GM23338 (cell line): ENCODE measurements at regions not wholly inside any gene's neighbourhood (a gene's known extent, or its start where the extent isn't known, plus 50 kb on each side); places are given as distances from the start of the nearest gene placed in this dataset.

Source experiments
- ATAC-seq: fragments of 200-7000 bp; cut with Tn5 transposase; 3 replicates; pipeline ENCODE4 v1.9.1; 2020
- DNase-seq: peaks from one replicate; pipeline ENCODE4 v3.0.0-alpha.2; 2015; ENCODE audit warnings: low spot score
- H2AFZ ChIP-seq: fragments of 200-600 bp; sonication (generic); 2 replicates; pipeline ENCODE4 v1.8.0; 2016; ENCODE audit warnings: antibody characterized with exemption, mild to moderate bottlenecking, moderate library complexity
- H3F3A ChIP-seq: fragments of 200-600 bp; sonication (generic); replicated peaks from 2 replicates; pipeline ENCODE4 v1.8.0; 2017; ENCODE audit warnings: antibody characterized with exemption, mixed run types, low read depth
- H3K27ac ChIP-seq: fragments of 200-600 bp; sonication (generic); 2 replicates; pipeline ENCODE4 v1.6.1; 2016; ENCODE audit warnings: low read depth
- H3K27me3 ChIP-seq: fragments of 200-600 bp; sonication (generic); 2 replicates; pipeline ENCODE4 v1.8.0; 2016; ENCODE audit warnings: mild to moderate bottlenecking, mixed run types, moderate library complexity; ENCODE audit not compliant: insufficient read depth
- H3K36me3 ChIP-seq: fragments of 200-600 bp; sonication (generic); 2 replicates; pipeline ENCODE4 v1.8.0; 2016; ENCODE audit warnings: mild to moderate bottlenecking; ENCODE audit not compliant: insufficient read depth
- H3K4me1 ChIP-seq: fragments of 200-600 bp; sonication (generic); 2 replicates; pipeline ENCODE4 v1.8.0; 2016; ENCODE audit warnings: mild to moderate bottlenecking, moderate library complexity; ENCODE audit not compliant: insufficient read depth
- H3K4me2 ChIP-seq: fragments of 200-600 bp; sonication (generic); 2 replicates; pipeline ENCODE4 v1.7.1; 2017; ENCODE audit warnings: mixed run types
- H3K4me3 ChIP-seq: fragments of 200-600 bp; sonication (generic); 2 replicates; pipeline ENCODE4 v1.6.1; 2016; ENCODE audit warnings: mixed run types
- H3K79me2 ChIP-seq: fragments of 200-600 bp; sonication (generic); replicated peaks from 2 replicates; pipeline ENCODE4 v1.8.0; 2017; ENCODE audit warnings: mild to moderate bottlenecking; ENCODE audit not compliant: insufficient read depth
- H3K9me2 ChIP-seq: fragments of 200-600 bp; sonication (generic); 2 replicates; pipeline ENCODE4 v1.8.0; 2017; ENCODE audit not compliant: insufficient read depth
- H4K20me1 ChIP-seq: fragments of 200-600 bp; sonication (generic); replicated peaks from 2 replicates; pipeline ENCODE4 v1.8.0; 2017; ENCODE audit warnings: mild to moderate bottlenecking; ENCODE audit not compliant: insufficient read depth
- H3K27ac Mint-ChIP-seq: 2 replicates; pipeline ENCODE4 v1.8.0; 2020; ENCODE audit warnings: inconsistent platforms, mild to moderate bottlenecking, moderate library complexity, mixed read lengths
- H3K27me3 Mint-ChIP-seq: 3 replicates; pipeline ENCODE4 v1.8.0; 2022; ENCODE audit warnings: low read depth, mild to moderate bottlenecking, moderate library complexity, mixed read lengths, inconsistent platforms; ENCODE audit not compliant: insufficient read depth, poor library complexity
- H3K36me3 Mint-ChIP-seq: 3 replicates; pipeline ENCODE4 v1.8.0; 2021; ENCODE audit warnings: low read depth, mild to moderate bottlenecking, inconsistent platforms, moderate library complexity, mixed read lengths
- H3K4me1 Mint-ChIP-seq: 3 replicates; pipeline ENCODE4 v1.8.0; 2020; ENCODE audit warnings: mild to moderate bottlenecking, inconsistent platforms, mixed read lengths
- H3K4me3 Mint-ChIP-seq: 3 replicates; pipeline ENCODE4 v1.8.0; 2021; ENCODE audit warnings: moderate library complexity, mild to moderate bottlenecking, inconsistent platforms, mixed read lengths
- H3K9me3 Mint-ChIP-seq: 3 replicates; pipeline ENCODE4 v1.8.0; 2020; ENCODE audit warnings: moderate library complexity, mild to moderate bottlenecking, inconsistent platforms, mixed read lengths
- CREB1 ChIP-seq: fragments of 250-450 bp; sonication (Bioruptor Pico); IDR thresholded peaks from 2 replicates; pipeline ENCODE4 v1.5.0; 2020; ENCODE audit warnings: low read depth, mild to moderate bottlenecking, moderate library complexity
- CTCF ChIP-seq, 2 experiments: fragments of 200-600 bp in 1 of 2; sonication (generic) in 1 of 2; conservative IDR thresholded peaks; 2 replicates each; pipeline versions ENCODE4 v1.5.1 to v1.6.1; 2016 to 2017; ENCODE audit warnings: antibody characterized with exemption in 2 of 2, low read depth in 2 of 2, mild to moderate bottlenecking in 2 of 2, moderate library complexity in 1 of 2
- ETS1 ChIP-seq: IDR thresholded peaks from 2 replicates; pipeline ENCODE4 v1.6.1; 2016; ENCODE audit warnings: antibody characterized with exemption
- EZH2 ChIP-seq: fragments of 200-600 bp; sonication (generic); IDR thresholded peaks from one replicate; pipeline ENCODE4 v1.8.0; 2017; ENCODE audit warnings: antibody characterized with exemption, mild to moderate bottlenecking, low read depth; ENCODE audit not compliant: unreplicated experiment
- EZH2phosphoT487 ChIP-seq: fragments of 200-600 bp; sonication (generic); IDR thresholded peaks from one replicate; pipeline ENCODE4 v1.8.1; 2018; ENCODE audit warnings: antibody characterized with exemption; ENCODE audit not compliant: unreplicated experiment
- JUNB ChIP-seq: IDR thresholded peaks from one replicate; pipeline ENCODE4 v1.6.1; 2016; ENCODE audit warnings: antibody characterized with exemption; ENCODE audit not compliant: unreplicated experiment
- NANOG ChIP-seq: IDR thresholded peaks from 2 replicates; pipeline ENCODE4 v1.6.1; 2016; ENCODE audit warnings: antibody characterized with exemption, borderline replicate concordance
- POLR2AphosphoS5 ChIP-seq: IDR thresholded peaks from 2 replicates; pipeline ENCODE4 v1.6.1; 2016; ENCODE audit warnings: antibody characterized with exemption, low read depth
- REST ChIP-seq: IDR thresholded peaks from one replicate; pipeline ENCODE4 v1.6.1; 2018; ENCODE audit warnings: antibody characterized with exemption; ENCODE audit not compliant: unreplicated experiment
- STAT1 ChIP-seq: IDR thresholded peaks from one replicate; pipeline ENCODE4 v1.6.1; 2016; ENCODE audit warnings: antibody characterized with exemption; ENCODE audit not compliant: unreplicated experiment
- ZNF114 ChIP-seq: fragments of 250-450 bp; sonication (Bioruptor Pico); IDR thresholded peaks from 2 replicates; pipeline ENCODE4 v1.5.0; 2020; ENCODE audit warnings: mild to moderate bottlenecking, moderate library complexity
- ZNF331 ChIP-seq: fragments of 250-450 bp; sonication (Bioruptor Pico); IDR thresholded peaks from 2 replicates; pipeline ENCODE4 v1.5.0; 2020; ENCODE audit warnings: low read depth, mild to moderate bottlenecking, moderate library complexity
- ZNF462 ChIP-seq: fragments of 250-450 bp; sonication (Bioruptor Pico); IDR thresholded peaks from 2 replicates; pipeline ENCODE4 v1.5.0; 2020; ENCODE audit warnings: mild to moderate bottlenecking, moderate library complexity

- H3K36me3 Mint-ChIP-seq, result no peaks in the 10 kb centered on the region
- H3K4me3 ChIP-seq, result no peak overlapping the region
- ATAC-seq, result no peak
- no peak overlapping the region; the same call in 1 of the 2 replicates for H2AFZ ChIP-seq
- H3K4me2 ChIP-seq, result no peak overlapping the region
- no peaks in the 10 kb centered on the region for H3K4me1 ChIP-seq
- H3K9me3 Mint-ChIP-seq, result no peaks in the 10 kb centered on the region
- no peak overlapping the region for H3K27ac Mint-ChIP-seq
- no peaks in the 10 kb centered on the region for H3K79me2 ChIP-seq
- H3K4me1 Mint-ChIP-seq, result peaks cover 5% of the 10 kb centered on the region; the same call in 2 of the 3 replicates
- H3K36me3 ChIP-seq, result no peaks in the 10 kb centered on the region
- no peaks in the 10 kb centered on the region for H3K27me3 ChIP-seq
- no peak overlapping the region for H3K4me3 Mint-ChIP-seq
- H3F3A ChIP-seq, result no peaks in the 10 kb centered on the region
- no peaks in the 10 kb centered on the region for H3K9me2 ChIP-seq
- H3K27me3 Mint-ChIP-seq, result peaks cover 5% of the 10 kb centered on the region
- H3K27ac ChIP-seq, result no peak overlapping the region
- no peak for DNase-seq
- H4K20me1 ChIP-seq, result no peaks in the 10 kb centered on the region
- no peak for TF ChIP-seq CTCF (conservative IDR thresholded peaks at IDR 0.05; ENCODE audit: low read depth in 2 of 2)
- TF ChIP-seq CREB1, result no peak
- TF ChIP-seq POLR2AphosphoS5, result no peak
- no peak for TF ChIP-seq ZNF114 (CRISPR knock-in tag)
- TF ChIP-seq EZH2phosphoT487, result no peak
- no peak for TF ChIP-seq ZNF462 (CRISPR knock-in tag)
- TF ChIP-seq EZH2, result no peak
- TF ChIP-seq JUNB, result no peak
- TF ChIP-seq REST, result no peak
- no peak for TF ChIP-seq NANOG
- no peak for TF ChIP-seq STAT1
- no peak for TF ChIP-seq ETS1
- no peak for TF ChIP-seq ZNF331
Observed at GRCh38 chr10:90018819-90019218, 317.4 kb downstream of the KIF20B start.
